Mammary epithelial cell (primary cell): ENCODE measurements at regions not wholly inside any gene's neighbourhood (a gene's known extent, or its start where the extent isn't known, plus 50 kb on each side); places are given as distances from the start of the nearest gene placed in this dataset.

Experiments used
- EZH2 ChIP-seq: IDR thresholded peaks from 2 replicates; pipeline ENCODE4 v1.6.1; 2012; ENCODE audit warnings: low read length, inconsistent platforms, borderline replicate concordance
- TF ChIP-seq, protein P1 (sequence below), 2 donors: IDR thresholded peaks in 1 of 2; conservative IDR thresholded peaks in 1 of 2; 2 replicates each; pipeline ENCODE4 v1.5.1; 2011 to 2012; ENCODE audit warnings: inconsistent platforms in 2 of 2, low read length in 2 of 2, mild to moderate bottlenecking in 2 of 2, control low read depth in 1 of 2, low read depth in 1 of 2; ENCODE audit not compliant: insufficient read depth in 1 of 2; ENCODE audit errors: extremely low read depth in 1 of 2

DNA sequence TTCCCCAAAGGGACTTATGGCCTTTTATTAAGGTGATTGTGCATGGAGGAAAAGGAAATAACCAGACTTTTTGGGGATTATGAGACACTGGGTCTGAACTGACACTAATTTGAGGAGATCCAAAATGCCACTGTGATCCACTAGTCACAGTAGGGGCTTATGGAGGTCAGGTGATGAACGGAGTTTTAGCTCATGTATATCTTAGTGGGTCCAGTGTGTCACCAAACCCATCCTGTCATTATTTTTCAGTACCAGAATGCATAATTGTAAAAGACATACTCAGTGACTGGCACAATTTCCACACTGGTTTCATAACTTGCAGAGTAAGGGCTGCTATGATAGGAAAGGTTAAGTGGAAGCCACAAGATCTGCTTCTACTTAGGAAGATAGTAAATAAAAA lies 131.3 kb downstream of the RTL3 start:
- TF ChIP-seq, protein P1, sequence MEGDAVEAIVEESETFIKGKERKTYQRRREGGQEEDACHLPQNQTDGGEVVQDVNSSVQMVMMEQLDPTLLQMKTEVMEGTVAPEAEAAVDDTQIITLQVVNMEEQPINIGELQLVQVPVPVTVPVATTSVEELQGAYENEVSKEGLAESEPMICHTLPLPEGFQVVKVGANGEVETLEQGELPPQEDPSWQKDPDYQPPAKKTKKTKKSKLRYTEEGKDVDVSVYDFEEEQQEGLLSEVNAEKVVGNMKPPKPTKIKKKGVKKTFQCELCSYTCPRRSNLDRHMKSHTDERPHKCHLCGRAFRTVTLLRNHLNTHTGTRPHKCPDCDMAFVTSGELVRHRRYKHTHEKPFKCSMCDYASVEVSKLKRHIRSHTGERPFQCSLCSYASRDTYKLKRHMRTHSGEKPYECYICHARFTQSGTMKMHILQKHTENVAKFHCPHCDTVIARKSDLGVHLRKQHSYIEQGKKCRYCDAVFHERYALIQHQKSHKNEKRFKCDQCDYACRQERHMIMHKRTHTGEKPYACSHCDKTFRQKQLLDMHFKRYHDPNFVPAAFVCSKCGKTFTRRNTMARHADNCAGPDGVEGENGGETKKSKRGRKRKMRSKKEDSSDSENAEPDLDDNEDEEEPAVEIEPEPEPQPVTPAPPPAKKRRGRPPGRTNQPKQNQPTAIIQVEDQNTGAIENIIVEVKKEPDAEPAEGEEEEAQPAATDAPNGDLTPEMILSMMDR (conservative IDR thresholded peaks at IDR 0.05 in 1 of 2, IDR thresholded peaks at IDR 0.05 in 1 of 2; ENCODE audit: extremely low read depth in 1 of 2, insufficient read depth in 1 of 2, low read depth in 1 of 2, low read length in 2 of 2), result no peak
- no peak for TF ChIP-seq EZH2
